ENCODE measurements at regions not wholly inside any gene's neighbourhood (a gene's known extent, or its start where the extent isn't known, plus 50 kb on each side); places are given as distances from the start of the nearest gene placed in this dataset.
A peak's percentile ranks its signal among the peaks of the same experiment; 100 is the strongest.
"Not testable (repeated sequence)": the region's sequence is repeated elsewhere in the genome, so short reads cannot be mapped to it uniquely, and the experiment has no call there.

- DNase-seq: no peak
These were observed 786.8 kb upstream of the FBXO33 start for GRCh38 chr14:40219032-40219431.

GRCh38 chr14:40218282-40218941 lies 786.2 kb upstream of the FBXO33 start:
- peak; percentile 96 for DNase-seq

- no peak for DNase-seq
These were observed 784.7 kb upstream of the FBXO33 start for GRCh38 chr14:40216976-40217375.

- DNase-seq: not testable (repeated sequence)
These were observed 784.2 kb upstream of the FBXO33 start for GRCh38 chr14:40216408-40216807.

- DNase-seq: no peak
These were observed 781.5 kb upstream of the FBXO33 start for GRCh38 chr14:40213701-40214100.

GRCh38 chr14:40204441-40205175 lies 772.4 kb upstream of the FBXO33 start:
- no peak for DNase-seq

- DNase-seq: no peak
These were observed 766.9 kb upstream of the FBXO33 start for GRCh38 chr14:40199101-40199500.

GRCh38 chr14:40197344-40197743 lies 765.1 kb upstream of the FBXO33 start:
- DNase-seq: no peak

GRCh38 chr14:40188006-40188405 lies 755.8 kb upstream of the FBXO33 start:
- no peak for DNase-seq

- no peak for DNase-seq
These were observed 731.9 kb upstream of the FBXO33 start for GRCh38 chr14:40164083-40164482.

GRCh38 chr14:40139657-40140056 lies 707.4 kb upstream of the FBXO33 start:
- DNase-seq: no peak

GRCh38 chr14:40133463-40133862 lies 701.2 kb upstream of the FBXO33 start:
- no peak for DNase-seq

GRCh38 chr14:40129159-40129558 lies 696.9 kb upstream of the FBXO33 start:
- no peak for DNase-seq

- no peak for DNase-seq
These were observed 691.6 kb upstream of the FBXO33 start for GRCh38 chr14:40123816-40124215.

- DNase-seq: peak; percentile 13
These were observed 690.9 kb upstream of the FBXO33 start for GRCh38 chr14:40122968-40123648.

GRCh38 chr14:40119765-40120164 lies 687.5 kb upstream of the FBXO33 start:
- DNase-seq: no peak

GRCh38 chr14:40119321-40119720 lies 687.1 kb upstream of the FBXO33 start:
- DNase-seq: no peak

- no peak for DNase-seq
These were observed 683.4 kb upstream of the FBXO33 start for GRCh38 chr14:40115583-40115982.

- no peak for DNase-seq
These were observed 681.4 kb upstream of the FBXO33 start for GRCh38 chr14:40113671-40114070.

GRCh38 chr14:40100544-40101196 lies 668.4 kb upstream of the FBXO33 start:
- DNase-seq: no peak

- DNase-seq: no peak
These were observed 667.1 kb upstream of the FBXO33 start for GRCh38 chr14:40099316-40099715.

- DNase-seq: no peak
These were observed 666.2 kb upstream of the FBXO33 start for GRCh38 chr14:40098468-40098867.

GRCh38 chr14:40096968-40097367 lies 664.7 kb upstream of the FBXO33 start:
- DNase-seq: no peak

GRCh38 chr14:40093800-40094199 lies 661.6 kb upstream of the FBXO33 start:
- no peak for DNase-seq
